CD8-positive, alpha-beta memory T cell (primary cell): ENCODE measurements at regions not wholly inside any gene's neighbourhood (a gene's known extent, or its start where the extent isn't known, plus 50 kb on each side); places are given as distances from the start of the nearest gene placed in this dataset.

Experiments
- CTCF ChIA-PET: fragments of 350-600 bp; sonication (Branson Sonifier 250); formaldehyde crosslinking; loops from one replicate; lab custom pipeline; 2021; ENCODE audit warnings: antibody characterized with exemption; lab: Charles Lee
- POLR2A ChIA-PET: fragments of 350-600 bp; sonication (Branson Sonifier 250); formaldehyde crosslinking; loops from one replicate; lab custom pipeline; 2021; ENCODE audit warnings: antibody characterized with exemption; lab: Charles Lee
- DNase-seq, 5 donors: peaks; one replicate each; pipeline versions ENCODE4 v3.0.0 to v3.0.0-alpha.2; 2020 to 2022; ENCODE audit warnings: mixed read lengths in 1 of 5
- H3K27ac ChIP-seq: one replicate; pipeline ENCODE4 v1.7.0; 2013; ENCODE audit warnings: low read depth, mild to moderate bottlenecking, low read length, moderate library complexity
- H3K27me3 ChIP-seq: 2 replicates; pipeline ENCODE4 v1.7.0; 2013; ENCODE audit warnings: low read length, mild to moderate bottlenecking; ENCODE audit not compliant: insufficient read depth, poor library complexity, severe bottlenecking
- H3K36me3 ChIP-seq: 2 replicates; pipeline ENCODE4 v1.7.0; 2013; ENCODE audit warnings: mild to moderate bottlenecking, low read length, moderate library complexity; ENCODE audit not compliant: insufficient read depth
- H3K4me1 ChIP-seq: 2 replicates; pipeline ENCODE4 v1.7.0; 2013; ENCODE audit warnings: mild to moderate bottlenecking, low read length, moderate library complexity; ENCODE audit not compliant: insufficient read depth
- H3K4me3 ChIP-seq: 2 replicates; pipeline ENCODE4 v1.7.0; 2013; ENCODE audit warnings: mild to moderate bottlenecking, low read length
- H3K9me3 ChIP-seq: 2 replicates; pipeline ENCODE4 v1.7.0; 2013; ENCODE audit warnings: mild to moderate bottlenecking, low read length
- H3K27ac Mint-ChIP-seq, 8 donors: one replicate each; pipeline ENCODE4 v1.8.0; 2020 to 2021; ENCODE audit warnings: mixed read lengths in 8 of 8, mild to moderate bottlenecking in 6 of 8, inconsistent platforms in 3 of 8, moderate library complexity in 3 of 8
- H3K27me3 Mint-ChIP-seq, 2 donors: one replicate each; pipeline ENCODE4 v1.8.0; 2020 to 2021; ENCODE audit warnings: mixed read lengths in 2 of 2, mild to moderate bottlenecking in 1 of 2, moderate library complexity in 1 of 2
- H3K36me3 Mint-ChIP-seq, 3 donors: one replicate each; pipeline ENCODE4 v1.8.0; 2020 to 2021; ENCODE audit warnings: mixed read lengths in 3 of 3, inconsistent platforms in 1 of 3, mild to moderate bottlenecking in 1 of 3
- H3K4me1 Mint-ChIP-seq, 3 donors: one replicate each; pipeline ENCODE4 v1.8.0; 2020 to 2021; ENCODE audit warnings: mixed read lengths in 3 of 3, inconsistent platforms in 1 of 3, mild to moderate bottlenecking in 1 of 3
- H3K4me3 Mint-ChIP-seq, 7 donors: one replicate each; pipeline ENCODE4 v1.8.0; 2020 to 2021; ENCODE audit warnings: mixed read lengths in 7 of 7, mild to moderate bottlenecking in 6 of 7, moderate library complexity in 4 of 7, inconsistent platforms in 2 of 7
- H3K9me3 Mint-ChIP-seq, 5 donors: one replicate each; pipeline ENCODE4 v1.8.0; 2020 to 2022; ENCODE audit warnings: mixed read lengths in 5 of 5, mild to moderate bottlenecking in 3 of 5, moderate library complexity in 2 of 5, inconsistent platforms in 1 of 5

DNA sequence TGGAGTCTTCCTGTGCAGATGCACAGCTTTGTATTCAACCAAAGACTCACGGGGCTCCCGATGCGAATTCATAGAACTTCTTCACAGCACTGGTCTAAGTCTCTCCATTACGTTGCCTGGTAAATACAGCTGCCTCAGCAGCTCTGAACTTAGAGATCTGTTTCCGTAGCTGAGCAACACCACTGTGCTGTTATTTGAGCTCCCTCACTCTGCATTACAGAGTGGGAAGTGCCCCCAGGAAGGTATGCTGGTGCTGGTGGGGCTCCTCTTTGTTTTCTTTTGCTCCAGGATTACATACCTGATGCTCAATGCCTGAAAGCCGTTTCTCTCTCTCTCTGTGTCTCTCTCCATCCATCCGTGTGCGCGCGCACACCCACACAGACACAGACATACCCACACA is 227.5 kb upstream of the RMST start:
- no peaks in the 10 kb centered on the region for H3K36me3 ChIP-seq
- no peaks in the 10 kb centered on the region for H3K9me3 ChIP-seq
- CTCF ChIA-PET, result no interaction called here
- no peaks in the 10 kb centered on the region for H3K4me1 ChIP-seq
- DNase-seq, result no peak
- POLR2A ChIA-PET, result no interaction called here
- peaks cover 0 to 2% (median 0%) of the 10 kb centered on the region in 5 donors for H3K9me3 Mint-ChIP-seq
- no peak overlapping the region for H3K27ac Mint-ChIP-seq
- no peak overlapping the region for H3K4me3 ChIP-seq
- H3K4me3 Mint-ChIP-seq, result no peak overlapping the region
- no peaks in the 10 kb centered on the region for H3K36me3 Mint-ChIP-seq
- peaks cover 4% of the 10 kb centered on the region in 2 donors for H3K27me3 Mint-ChIP-seq
- H3K27me3 ChIP-seq, result no peaks in the 10 kb centered on the region
- H3K4me1 Mint-ChIP-seq, result no peaks in the 10 kb centered on the region
- no peak overlapping the region for H3K27ac ChIP-seq

DNA sequence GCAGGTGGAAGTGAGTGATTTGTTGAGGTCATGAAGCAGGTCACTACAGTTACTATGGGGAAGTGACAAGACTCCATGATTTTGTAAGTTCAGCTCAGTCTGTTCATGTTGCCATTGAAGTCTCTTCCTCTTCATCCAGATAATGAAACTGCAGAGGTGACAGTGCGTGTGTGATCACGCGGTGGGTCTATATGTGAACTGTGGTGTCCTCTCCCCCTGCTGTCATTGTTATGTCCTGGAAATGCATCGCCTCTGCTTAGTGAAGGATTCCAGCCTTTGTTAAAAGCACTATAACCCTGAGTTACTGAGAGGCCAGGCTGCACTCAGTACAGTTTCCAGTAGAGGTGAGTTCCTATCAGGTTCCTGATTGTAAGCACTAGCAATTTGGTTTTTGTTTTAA is 216.2 kb upstream of the RMST start:
- no peak overlapping the region for H3K4me3 ChIP-seq
- H3K27ac ChIP-seq, result no peak overlapping the region
- ChIA-PET CTCF (no interaction called here), POLR2A (no interaction called here)
- no peaks in the 10 kb centered on the region for H3K4me1 ChIP-seq
- Mint-ChIP-seq H3K36me3 (no peaks in the 10 kb centered on the region), H3K4me1 (no peaks in the 10 kb centered on the region), H3K27me3 (no peaks in the 10 kb centered on the region), H3K4me3 (no peak overlapping the region), H3K27ac (no peak overlapping the region), H3K9me3 (peaks cover 0 to 6% (median 0%) of the 10 kb centered on the region in 5 donors)
- H3K9me3 ChIP-seq, result no peaks in the 10 kb centered on the region
- H3K27me3 ChIP-seq, result no peaks in the 10 kb centered on the region
- no peak for DNase-seq
- no peaks in the 10 kb centered on the region for H3K36me3 ChIP-seq

DNA sequence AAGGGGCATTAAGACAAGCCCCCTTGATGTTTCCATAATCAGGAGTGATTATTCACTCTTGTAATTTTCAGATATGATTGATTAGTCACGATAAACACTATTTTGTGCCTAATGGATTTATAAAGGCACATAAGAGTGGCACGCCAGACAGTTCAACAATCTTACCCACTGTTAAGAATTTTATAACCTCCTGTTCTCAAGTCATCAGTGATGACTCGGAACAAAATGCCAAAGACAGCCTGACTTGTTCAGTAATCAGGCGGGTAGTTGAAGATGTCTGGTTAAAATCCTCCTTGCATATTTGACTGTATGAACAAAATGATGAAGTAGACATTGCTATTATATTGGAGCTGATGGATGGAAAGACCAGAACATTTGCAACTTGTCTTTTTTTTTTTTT is 212.1 kb upstream of the RMST start:
- Histone ChIP-seq H3K27ac (no peak overlapping the region), H3K4me3 (no peak overlapping the region), H3K9me3 (no peaks in the 10 kb centered on the region), H3K4me1 (no peaks in the 10 kb centered on the region), H3K36me3 (no peaks in the 10 kb centered on the region), H3K27me3 (no peaks in the 10 kb centered on the region)
- Mint-ChIP-seq H3K36me3 (no peaks in the 10 kb centered on the region), H3K27me3 (peaks cover 1 to 13% of the 10 kb centered on the region in 2 donors), H3K27ac (no peak overlapping the region), H3K9me3 (peaks cover 0 to 8% (median 0%) of the 10 kb centered on the region in 5 donors), H3K4me3 (no peak overlapping the region), H3K4me1 (no peaks in the 10 kb centered on the region)
- CTCF ChIA-PET, result no interaction called here
- POLR2A ChIA-PET, result no interaction called here
- no peak for DNase-seq

DNA sequence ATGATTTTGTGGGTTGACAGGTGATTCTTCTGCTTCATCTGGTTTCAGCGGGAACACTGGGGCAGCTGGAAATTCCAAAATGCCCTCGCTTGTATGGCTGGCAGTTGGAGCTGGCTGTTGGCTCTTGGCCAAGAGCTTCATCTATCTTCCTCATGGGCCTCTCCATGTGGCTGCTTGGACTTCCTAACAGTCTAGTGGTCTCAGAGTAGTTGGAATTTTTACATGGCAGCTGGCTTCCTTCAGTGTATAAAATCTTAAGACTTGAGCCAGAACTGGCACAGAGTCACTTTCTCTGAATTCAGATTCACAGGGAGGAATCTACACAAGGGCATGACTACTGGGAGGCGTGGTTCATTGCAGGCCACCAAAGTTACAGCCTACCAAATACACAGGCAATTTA is 204.9 kb upstream of the RMST start:
- Mint-ChIP-seq H3K4me1 (no peaks in the 10 kb centered on the region), H3K27me3 (peaks cover 1 to 5% of the 10 kb centered on the region in 2 donors), H3K4me3 (no peak overlapping the region), H3K27ac (no peak overlapping the region), H3K9me3 (peaks cover 0 to 2% (median 0%) of the 10 kb centered on the region in 5 donors), H3K36me3 (no peaks in the 10 kb centered on the region)
- Histone ChIP-seq H3K27ac (no peak overlapping the region), H3K27me3 (no peaks in the 10 kb centered on the region), H3K9me3 (no peaks in the 10 kb centered on the region), H3K4me1 (no peaks in the 10 kb centered on the region), H3K4me3 (no peak overlapping the region), H3K36me3 (no peaks in the 10 kb centered on the region)
- CTCF ChIA-PET, result no interaction called here
- DNase-seq, result no peak
- POLR2A ChIA-PET, result no interaction called here

DNA sequence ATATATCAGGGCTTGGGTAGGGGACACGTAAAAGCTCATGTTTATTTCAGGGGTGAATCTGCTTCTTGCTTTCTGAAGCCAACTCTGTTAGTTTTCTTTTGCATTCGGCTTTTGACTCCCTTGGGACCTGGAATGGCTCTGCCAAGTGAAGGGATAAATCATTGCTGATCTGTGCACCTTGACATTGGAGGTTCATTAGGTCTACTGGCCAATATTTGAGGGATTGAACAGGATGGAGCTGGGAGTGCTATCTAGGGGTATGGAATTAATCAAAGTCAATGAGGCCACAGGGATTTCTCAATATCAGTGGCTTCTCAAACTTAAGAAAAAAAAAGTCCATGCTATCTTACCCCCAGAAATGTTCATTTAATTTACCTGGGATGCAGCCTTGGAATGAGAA is 203.5 kb upstream of the RMST start:
- Histone ChIP-seq H3K9me3 (no peaks in the 10 kb centered on the region), H3K36me3 (no peaks in the 10 kb centered on the region), H3K4me1 (no peaks in the 10 kb centered on the region), H3K27ac (no peak overlapping the region), H3K4me3 (no peak overlapping the region), H3K27me3 (no peaks in the 10 kb centered on the region)
- no peak overlapping the region for H3K4me3 Mint-ChIP-seq
- peaks cover 0 to 2% (median 0%) of the 10 kb centered on the region in 5 donors for H3K9me3 Mint-ChIP-seq
- ChIA-PET CTCF (no interaction called here), POLR2A (no interaction called here)
- H3K27me3 Mint-ChIP-seq, result peaks cover 0 to 3% of the 10 kb centered on the region in 2 donors
- no peaks in the 10 kb centered on the region for H3K36me3 Mint-ChIP-seq
- DNase-seq, result no peak
- no peak overlapping the region for H3K27ac Mint-ChIP-seq
- no peaks in the 10 kb centered on the region for H3K4me1 Mint-ChIP-seq

DNA sequence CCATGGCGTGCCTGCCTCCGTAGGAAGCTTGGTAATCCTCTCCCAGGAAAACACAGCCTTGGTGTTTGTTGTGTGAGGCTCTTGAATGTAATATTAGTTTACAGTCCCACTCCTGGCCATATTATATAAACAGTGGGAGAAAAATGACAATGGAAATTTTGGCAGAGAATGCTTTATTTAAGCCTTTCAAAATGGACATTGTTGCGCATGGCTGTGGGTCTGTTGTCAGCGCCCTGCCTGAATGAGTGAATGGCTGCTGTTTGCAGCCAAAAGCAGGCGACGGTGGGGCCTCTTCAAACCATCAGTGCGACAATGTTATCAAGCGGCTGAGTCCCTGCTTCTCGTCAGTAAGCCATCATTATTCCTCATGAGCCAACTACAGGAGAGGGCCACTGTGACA is 201.8 kb upstream of the RMST start:
- Mint-ChIP-seq H3K4me3 (no peak overlapping the region), H3K27ac (no peak overlapping the region), H3K36me3 (no peaks in the 10 kb centered on the region), H3K27me3 (peaks cover 0 to 1% of the 10 kb centered on the region in 2 donors), H3K4me1 (no peaks in the 10 kb centered on the region), H3K9me3 (no peaks in the 10 kb centered on the region)
- no peak for DNase-seq
- no peak overlapping the region for H3K4me3 ChIP-seq
- H3K27ac ChIP-seq, result no peak overlapping the region
- no peaks in the 10 kb centered on the region for H3K9me3 ChIP-seq
- ChIA-PET CTCF (no interaction called here), POLR2A (no interaction called here)
- no peaks in the 10 kb centered on the region for H3K27me3 ChIP-seq
- no peaks in the 10 kb centered on the region for H3K4me1 ChIP-seq
- H3K36me3 ChIP-seq, result no peaks in the 10 kb centered on the region

DNA sequence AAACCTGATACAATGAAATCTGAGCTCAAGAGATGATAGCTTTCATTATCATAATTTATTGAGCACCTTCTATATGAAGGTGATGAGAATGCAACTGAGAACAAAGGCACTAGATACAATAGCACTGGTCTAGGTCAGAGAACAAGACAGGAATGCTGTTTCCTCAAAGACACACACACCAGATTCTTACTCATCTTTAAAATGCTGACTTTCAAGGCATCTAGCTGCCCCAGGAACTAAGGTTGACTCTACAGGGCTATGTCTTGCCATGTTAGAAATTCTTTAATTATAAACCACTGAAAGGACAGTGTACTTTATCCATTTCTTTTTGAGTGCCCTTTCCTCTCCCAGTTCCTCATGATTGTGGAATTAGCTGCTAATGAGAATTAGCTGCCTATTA is 195.4 kb upstream of the RMST start:
- H3K4me1 ChIP-seq, result no peaks in the 10 kb centered on the region
- no peak overlapping the region for H3K4me3 Mint-ChIP-seq
- no peak for DNase-seq
- CTCF ChIA-PET, result no interaction called here
- POLR2A ChIA-PET, result no interaction called here
- no peak overlapping the region for H3K27ac ChIP-seq
- H3K27me3 ChIP-seq, result no peaks in the 10 kb centered on the region
- H3K9me3 ChIP-seq, result no peaks in the 10 kb centered on the region
- H3K36me3 Mint-ChIP-seq, result no peaks in the 10 kb centered on the region
- no peaks in the 10 kb centered on the region for H3K4me1 Mint-ChIP-seq
- H3K27me3 Mint-ChIP-seq, result peaks cover 0 to 5% of the 10 kb centered on the region in 2 donors
- H3K9me3 Mint-ChIP-seq, result peaks cover 0 to 2% (median 0%) of the 10 kb centered on the region in 5 donors
- H3K36me3 ChIP-seq, result no peaks in the 10 kb centered on the region
- no peak overlapping the region for H3K4me3 ChIP-seq
- no peak overlapping the region for H3K27ac Mint-ChIP-seq

DNA sequence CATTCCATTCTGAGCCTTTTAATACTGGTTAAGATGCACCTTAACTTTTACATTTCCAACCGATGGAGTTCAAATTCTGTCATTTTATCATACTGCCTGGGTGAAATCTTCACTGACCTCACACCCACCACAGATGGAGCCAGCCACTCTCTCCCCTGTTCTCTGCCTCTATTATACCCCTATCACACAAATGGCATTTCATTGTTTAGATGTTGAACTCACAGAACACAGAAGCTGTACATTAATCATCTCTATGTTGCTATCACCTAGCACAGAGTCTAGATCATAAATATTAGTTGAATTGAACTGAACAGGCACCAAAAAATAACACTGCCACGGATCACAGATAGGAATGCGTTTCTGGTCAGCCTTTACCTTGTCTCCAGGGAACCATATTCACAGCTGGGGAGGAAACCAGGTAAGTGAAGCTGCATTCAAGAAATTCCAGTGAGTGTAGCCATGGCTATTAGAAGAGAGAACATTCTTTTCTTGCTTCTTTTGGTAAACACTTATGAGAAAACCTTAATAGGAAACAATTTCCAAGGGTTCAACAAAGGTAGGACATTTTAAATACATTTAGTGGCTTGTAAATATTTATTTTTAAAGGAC is 194.9 kb upstream of the RMST start:
- ChIA-PET CTCF (no interaction called here), POLR2A (no interaction called here)
- no peaks in the 10 kb centered on the region for H3K9me3 ChIP-seq
- Mint-ChIP-seq H3K4me1 (no peaks in the 10 kb centered on the region), H3K9me3 (peaks cover 0 to 2% (median 0%) of the 10 kb centered on the region in 5 donors), H3K27ac (no peak overlapping the region), H3K4me3 (no peak overlapping the region), H3K27me3 (peaks cover 3 to 5% of the 10 kb centered on the region in 2 donors), H3K36me3 (no peaks in the 10 kb centered on the region)
- no peaks in the 10 kb centered on the region for H3K36me3 ChIP-seq
- DNase-seq, result no peak
- H3K4me1 ChIP-seq, result no peaks in the 10 kb centered on the region
- H3K27ac ChIP-seq, result no peak overlapping the region
- H3K27me3 ChIP-seq, result no peaks in the 10 kb centered on the region
- no peak overlapping the region for H3K4me3 ChIP-seq
